ENCODE measurements at regions not wholly inside any gene's neighbourhood (a gene's known extent, or its start where the extent isn't known, plus 50 kb on each side); places are given as distances from the start of the nearest gene placed in this dataset.

- DNase-seq, result no peak
Measured at GRCh38 chr17:72511242-72511641, 390.4 kb downstream of the SOX9 start.

DNA sequence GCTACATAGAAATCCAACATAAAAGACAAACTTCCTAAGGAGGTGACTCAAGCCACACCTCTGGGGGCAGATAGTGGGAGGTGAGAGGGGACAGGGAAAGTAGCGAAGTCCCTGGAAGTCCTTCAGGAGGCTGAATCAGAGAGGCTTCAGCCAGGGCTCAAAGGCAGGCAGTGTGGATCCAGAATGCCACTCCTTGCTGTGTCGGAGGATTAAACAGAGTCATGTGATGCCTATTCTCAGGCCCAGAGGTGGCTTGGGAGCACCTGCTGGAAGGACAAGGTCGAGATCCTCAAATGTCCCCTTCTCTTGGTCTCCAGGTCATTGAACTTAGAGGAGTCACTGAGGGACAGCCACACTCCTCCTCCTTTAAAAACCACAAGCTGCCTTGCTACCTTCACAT lies 391.1 kb downstream of the SOX9 start:
- no peak for DNase-seq

DNA sequence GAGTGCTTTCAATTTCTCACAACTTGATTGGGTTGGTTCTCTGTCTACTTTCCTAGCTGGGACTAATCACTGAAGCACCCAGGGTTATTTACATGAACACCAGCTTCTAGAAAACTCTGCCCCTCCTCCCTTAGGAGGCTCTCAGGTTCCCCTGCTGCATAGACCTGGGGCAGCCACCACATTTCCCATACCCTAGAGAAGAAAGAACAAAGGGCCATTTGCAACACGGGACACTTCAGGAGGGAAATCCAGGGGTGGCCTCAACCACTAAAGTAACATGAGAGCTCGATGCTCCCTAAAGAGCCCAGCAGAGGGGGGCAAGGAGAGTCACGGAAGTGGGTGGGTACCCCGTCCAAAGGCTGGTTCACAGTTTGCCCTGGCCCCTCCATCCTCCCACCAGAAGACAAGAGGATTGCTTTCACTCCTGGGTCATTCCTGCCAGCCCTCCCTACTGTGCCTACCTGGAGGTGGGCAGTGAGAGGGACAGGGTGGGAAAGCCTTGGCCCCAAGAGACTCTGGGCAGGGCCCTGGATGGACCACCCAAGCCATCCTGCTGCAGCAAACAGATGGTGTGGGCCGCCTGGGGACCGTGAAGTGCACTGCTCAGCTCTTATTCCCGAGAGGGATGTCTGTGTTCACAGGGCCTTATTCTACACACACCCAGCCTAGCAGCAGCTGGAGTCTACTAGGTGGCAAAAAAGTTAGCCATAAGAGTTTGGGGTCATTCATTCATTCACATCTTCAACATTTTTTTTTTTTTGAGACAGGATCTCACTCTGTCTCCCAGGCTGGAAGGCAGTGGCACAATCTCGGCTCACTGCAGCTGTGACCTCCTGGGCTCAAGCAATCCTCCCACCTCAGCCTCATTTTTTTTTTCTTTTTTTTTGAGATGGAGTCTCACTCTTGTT lies 392.1 kb downstream of the SOX9 start:
- no peak for DNase-seq

- DNase-seq, result no peak
Measured at GRCh38 chr17:72514321-72514861, 393.6 kb downstream of the SOX9 start.

- DNase-seq, result no peak
Measured at GRCh38 chr17:72514891-72515290, 394.1 kb downstream of the SOX9 start.

GRCh38 chr17:72515291-72516065 lies 394.7 kb downstream of the SOX9 start:
- no peak for DNase-seq

DNA sequence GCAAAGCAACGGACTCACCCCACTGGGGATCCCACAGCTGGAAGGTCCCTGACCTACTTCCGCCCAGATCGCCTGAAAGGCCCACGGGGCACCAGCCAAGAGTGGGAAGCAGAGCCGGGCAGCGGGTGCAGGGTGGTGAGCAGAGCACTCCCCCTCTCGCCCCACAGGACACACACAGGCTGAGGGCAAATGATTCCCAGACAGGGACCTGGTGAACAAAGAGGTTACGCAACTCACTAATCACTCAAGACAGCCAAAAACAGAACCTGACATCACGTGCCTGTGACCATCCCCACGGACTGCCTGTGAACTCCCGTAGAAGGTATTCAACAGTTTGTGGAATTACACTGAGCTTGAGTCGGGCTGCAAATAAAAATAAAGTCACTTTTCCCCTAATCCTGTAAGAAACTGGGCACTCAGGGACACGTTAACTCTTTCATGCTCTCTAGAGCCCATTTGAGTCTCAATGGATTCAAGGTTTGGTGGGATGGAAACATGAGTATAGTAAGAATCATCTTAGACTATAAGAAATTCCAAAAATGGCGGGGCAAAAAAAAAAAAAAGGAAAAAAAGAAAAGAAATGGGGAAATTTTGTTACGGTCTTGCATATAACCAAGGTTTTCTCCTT lies 396.1 kb downstream of the SOX9 start:
- no peak for DNase-seq

DNA sequence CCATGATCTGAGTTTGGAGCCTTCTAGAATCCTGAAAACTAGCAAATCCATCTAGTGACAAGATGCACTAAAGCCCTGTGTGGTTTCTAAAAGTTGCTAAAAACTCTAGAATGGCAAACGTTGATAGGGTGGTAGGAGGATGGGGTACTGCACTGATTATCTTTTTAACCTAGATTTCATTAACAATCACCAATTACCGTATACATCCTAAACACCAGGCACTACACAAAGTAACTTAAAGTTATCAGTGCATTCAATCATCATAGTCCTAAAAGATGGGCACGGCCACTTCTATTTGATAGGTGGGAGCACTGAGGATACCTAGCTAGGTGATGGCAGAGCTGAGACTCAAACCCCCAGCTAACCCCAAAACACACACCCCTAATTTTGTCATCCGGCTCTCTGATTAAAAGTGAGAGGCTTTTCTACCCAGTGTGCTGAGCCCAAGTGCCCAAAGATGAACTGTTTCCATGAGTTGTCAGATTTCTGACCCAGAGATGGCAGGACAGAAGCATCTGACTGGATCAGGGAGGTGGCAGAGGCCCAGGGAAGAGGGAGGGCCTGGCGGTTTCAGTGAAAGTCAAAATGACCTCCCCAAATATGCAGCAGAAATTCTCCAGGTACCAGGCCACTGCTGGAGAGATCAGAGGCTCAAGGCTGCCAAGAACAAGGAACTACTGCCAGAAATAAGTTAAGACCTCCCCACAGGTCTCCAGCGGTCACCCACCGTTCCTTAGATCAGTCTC lies 396.8 kb downstream of the SOX9 start:
- no peak for DNase-seq

- DNase-seq, result no peak
Measured at GRCh38 chr17:72518159-72518732, 397.4 kb downstream of the SOX9 start.

GRCh38 chr17:72518753-72519597 lies 398.2 kb downstream of the SOX9 start:
- no peak for DNase-seq

GRCh38 chr17:72519598-72519936 lies 398.7 kb downstream of the SOX9 start:
- DNase-seq, result no peak

- DNase-seq, result no peak
Measured at GRCh38 chr17:72520665-72521303, 400.0 kb downstream of the SOX9 start.

DNA sequence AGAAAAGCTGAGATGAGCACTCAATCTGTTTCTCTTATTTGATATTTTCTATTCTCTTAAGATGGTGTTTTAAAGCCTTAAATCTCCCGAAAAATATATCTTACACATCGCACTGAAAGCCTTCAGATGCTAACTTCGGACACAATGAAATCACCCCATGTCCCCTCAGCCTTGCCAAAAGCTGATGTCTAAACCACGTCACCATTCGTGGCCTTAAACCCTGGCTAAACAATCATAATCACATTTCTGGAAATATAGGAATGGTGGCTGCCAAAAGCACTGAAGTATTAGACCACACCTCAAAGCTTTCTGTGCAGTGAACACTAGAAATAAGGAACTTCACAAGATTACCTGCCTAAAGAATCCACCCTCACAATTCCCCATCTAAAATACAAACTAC lies 402.7 kb downstream of the SOX9 start:
- no peak for DNase-seq

DNA sequence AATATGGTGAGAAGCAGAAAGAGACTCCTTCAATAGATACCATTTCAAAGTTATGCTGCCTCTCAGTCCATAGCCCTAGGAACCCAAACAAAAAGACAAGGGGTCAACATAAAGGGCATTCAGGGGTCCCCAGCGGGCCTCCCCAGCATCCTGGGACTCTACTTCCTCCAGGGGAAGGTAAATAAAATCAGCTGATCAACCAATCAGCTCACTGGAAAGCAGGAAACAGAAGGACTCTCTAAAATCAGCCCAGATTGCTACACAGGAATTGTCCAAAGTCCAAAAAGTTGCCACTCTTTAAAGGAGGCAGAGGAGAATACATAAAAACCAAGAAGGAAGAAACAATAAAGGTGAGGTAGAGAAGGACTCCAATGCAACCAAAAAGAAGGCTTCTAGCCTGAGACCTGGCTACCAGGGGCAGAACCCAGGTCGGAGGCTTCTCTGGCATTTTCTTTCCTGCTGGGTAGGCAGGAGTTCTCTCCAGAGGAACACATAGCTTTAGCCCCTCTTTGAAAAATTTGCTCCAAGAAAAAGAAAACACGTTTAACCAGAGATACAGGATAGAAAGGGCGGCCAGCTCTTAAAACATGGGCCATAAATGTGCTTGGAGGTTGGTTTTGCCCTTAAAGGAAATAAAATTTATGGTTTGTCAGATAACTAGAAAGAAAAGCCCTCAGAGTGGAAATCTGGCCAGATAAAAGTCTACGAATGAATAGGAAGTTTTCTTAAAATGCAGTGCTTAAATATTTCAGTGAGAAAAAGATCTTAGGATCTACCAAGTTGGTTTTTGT lies 404.6 kb downstream of the SOX9 start:
- DNase-seq, result no peak

GRCh38 chr17:72526769-72527168 lies 405.9 kb downstream of the SOX9 start:
- DNase-seq, result no peak

- DNase-seq, result no peak
Measured at GRCh38 chr17:72527789-72528188, 407.0 kb downstream of the SOX9 start.

- DNase-seq, result no peak
Measured at GRCh38 chr17:72528683-72529082, 407.9 kb downstream of the SOX9 start.

DNA sequence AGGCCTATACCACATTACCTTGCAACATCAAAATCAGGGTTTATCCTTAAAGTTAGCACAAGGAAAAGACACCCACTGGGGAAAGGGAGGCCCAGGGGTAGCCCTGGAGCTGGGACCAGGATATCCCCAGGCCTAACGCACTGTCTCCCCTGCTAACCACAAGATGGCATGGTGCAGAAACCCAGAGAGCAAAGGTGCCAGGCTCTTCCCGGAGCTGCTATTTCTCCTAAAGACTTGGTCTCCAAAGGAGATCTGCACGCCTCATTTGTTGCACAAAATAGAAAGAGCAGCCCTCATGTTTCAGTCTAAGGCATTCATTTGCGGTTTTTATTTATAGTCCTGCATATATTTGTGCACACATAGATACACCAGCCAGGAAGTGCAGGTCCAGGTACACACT lies 408.6 kb downstream of the SOX9 start:
- no peak for DNase-seq

- DNase-seq, result no peak
Measured at GRCh38 chr17:72530454-72530853, 409.6 kb downstream of the SOX9 start.

- DNase-seq, result no peak
Measured at GRCh38 chr17:72531729-72532128, 410.9 kb downstream of the SOX9 start.

All from hematopoietic multipotent progenitor cell treated with erythropoietin and hydrocortisone succinate and interleukin-3 and kit ligand, for 8 days (in vitro differentiated cells).